ENCODE measurements at regions not wholly inside any gene's neighbourhood (a gene's known extent, or its start where the extent isn't known, plus 50 kb on each side); places are given as distances from the start of the nearest gene placed in this dataset.
"Not testable (repeated sequence)": the region's sequence is repeated elsewhere in the genome, so short reads cannot be mapped to it uniquely, and the experiment has no call there.

DNA sequence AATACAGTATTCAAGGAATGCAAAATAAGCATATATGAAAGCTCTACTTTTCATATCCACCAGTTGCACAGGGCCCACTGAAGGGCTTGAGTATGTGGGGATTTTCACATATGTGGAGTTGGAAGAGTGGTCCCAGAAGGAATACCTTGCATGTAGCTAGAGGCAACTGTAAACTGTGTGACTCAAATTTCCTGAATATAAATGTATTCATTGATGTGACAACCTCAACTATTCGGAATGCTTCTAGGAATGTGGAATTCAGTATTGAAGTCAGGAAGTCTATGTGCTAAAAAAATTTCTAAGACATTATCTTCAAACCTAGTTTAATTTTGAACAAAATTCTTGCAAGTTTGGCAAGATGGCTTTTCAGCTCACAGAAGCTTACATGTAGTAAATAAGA, 695.5 kb upstream of the SEMA3D start:
- peak; percentile 17 for DNase-seq

DNA sequence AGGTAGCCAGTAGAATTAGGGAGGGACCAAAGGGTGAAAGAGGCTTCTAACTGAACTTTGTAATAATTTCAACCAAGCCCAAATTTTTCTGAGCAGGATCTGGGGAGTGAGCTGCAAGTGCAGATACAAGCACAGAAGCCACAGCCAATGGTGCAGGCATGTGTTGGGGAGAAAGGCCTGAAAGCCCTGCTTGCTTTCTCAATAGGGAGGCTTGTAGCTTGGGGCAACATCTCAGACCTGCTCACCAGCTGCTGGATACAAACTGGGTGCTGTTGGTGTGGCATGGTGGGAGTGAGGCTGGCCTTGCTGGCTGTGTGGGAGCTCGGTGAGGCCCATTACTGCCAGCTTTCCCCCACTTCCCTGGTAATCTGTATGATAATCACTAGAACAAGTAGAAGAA, 688.5 kb upstream of the SEMA3D start:
- DNase-seq: no peak

DNA sequence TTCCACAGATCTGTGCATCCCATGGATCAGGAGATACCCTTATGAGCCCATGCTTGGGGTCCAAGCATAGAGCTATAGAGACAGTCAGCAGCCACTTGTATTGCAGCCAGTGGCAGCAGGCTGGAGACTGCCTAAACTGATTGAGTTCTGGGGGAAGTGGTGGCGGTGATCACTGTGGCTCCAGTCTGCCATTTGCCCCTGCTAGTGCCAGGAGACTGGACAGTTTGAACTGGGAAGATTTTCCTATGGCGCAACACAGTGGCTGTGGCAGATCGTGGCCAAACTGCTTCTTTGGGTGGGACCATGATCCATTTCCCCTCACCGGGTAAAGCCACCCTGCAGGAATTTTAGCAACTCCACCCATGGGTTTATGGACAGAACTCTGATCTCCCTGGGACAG, 679.7 kb upstream of the SEMA3D start:
- DNase-seq: no peak

DNA sequence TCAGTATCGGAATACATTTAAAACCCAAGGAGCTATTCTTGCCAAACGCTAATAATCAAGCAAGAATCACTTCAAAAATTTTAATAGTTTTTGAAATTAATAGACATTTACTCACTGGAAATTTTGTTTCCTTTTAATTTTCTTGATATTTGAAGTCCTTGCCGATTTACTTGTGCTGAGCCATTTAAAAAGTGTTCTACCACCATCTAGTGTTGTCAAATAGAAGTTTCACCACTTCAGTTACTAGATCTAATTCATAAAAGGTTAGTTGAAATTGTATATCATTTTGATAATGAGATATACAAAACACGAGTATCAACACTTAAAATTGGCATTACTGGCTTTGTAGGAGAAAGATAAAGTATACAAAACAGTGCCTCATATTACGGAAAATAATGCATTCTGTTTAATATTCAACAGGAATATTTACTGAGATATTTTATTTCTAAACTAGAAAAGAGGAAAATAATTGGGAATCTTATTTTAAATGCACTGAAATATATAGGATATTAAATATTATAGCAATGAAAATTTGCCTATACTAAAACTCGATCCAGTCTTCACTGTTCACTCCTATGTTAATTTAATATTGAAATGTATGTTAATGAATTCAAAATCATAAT, 664.8 kb upstream of the SEMA3D start:
- DNase-seq: peak; percentile 64

DNA sequence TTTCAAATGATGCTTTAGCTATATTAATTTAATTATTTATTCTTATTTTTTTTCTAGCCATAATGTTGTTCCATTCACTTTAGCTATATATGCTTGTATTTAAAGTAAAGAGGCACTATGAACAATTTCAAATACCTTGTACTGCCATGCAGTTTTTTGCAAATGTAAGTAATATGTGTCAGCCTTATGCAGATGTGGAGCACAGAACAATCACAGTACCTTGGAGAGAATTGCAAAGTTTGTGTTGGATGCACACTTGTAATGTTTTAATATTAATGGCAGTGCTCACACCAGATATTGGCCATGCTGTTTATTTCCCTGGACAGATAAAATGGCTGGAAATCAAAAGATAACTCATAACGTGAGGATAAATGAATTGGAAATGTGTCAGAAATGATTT, 663.5 kb upstream of the SEMA3D start:
- no peak for DNase-seq

DNA sequence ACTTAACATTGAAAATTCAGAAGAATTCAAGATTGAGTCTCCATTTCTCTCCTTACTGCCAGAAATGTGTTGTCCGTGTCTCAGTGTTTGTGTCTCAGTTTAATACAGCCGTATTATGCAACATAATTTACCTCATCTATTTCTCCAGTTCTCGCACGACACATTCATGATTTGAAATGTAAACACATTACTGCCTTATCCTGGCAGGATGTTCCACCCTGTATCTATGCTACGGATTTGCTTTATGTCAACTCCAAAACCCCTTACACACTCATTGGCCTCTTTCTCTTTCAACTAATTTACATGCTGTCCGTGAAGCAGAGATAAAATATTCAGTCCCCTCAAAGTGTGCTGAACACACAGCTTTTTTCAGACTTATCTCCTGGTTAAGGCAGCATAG, 653.7 kb upstream of the SEMA3D start:
- peak; percentile 3 for DNase-seq

DNA sequence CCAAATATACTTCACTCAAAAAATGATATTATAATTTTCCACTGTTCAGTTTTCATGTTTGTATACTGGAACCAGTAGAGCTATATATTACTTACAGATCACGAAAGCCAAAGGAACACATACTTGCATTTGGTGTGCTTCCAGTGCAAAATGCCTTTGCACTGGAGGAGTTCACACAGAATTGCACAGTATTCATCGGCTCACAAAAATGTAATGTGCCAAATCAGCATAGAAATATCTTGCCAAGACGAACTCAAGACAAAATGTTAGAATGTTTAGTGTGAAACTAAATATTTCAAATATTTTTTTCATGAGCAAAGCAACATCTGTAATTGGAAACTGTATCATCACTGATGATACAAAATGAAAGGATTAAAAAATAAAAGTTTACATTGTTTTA, 646.2 kb upstream of the SEMA3D start:
- DNase-seq: peak; percentile 88

DNA sequence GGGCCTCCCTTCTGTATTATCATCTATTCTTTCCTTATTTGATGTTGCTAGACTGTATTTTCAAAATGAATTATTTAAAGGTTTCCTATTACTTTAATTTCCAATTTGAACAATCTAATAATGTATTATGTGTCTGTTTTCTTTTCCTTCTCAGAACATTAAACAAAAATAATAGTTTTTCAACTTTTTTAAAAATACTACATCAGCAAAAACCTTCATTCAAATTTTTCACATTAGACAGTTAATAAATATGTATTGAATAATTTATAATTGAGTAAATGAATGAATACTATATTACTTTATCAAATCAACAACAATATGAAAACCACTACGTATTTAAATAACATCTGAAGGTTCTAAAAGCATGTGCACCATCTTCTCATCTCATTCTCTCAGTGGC, 644.1 kb upstream of the SEMA3D start:
- no peak for DNase-seq

DNA sequence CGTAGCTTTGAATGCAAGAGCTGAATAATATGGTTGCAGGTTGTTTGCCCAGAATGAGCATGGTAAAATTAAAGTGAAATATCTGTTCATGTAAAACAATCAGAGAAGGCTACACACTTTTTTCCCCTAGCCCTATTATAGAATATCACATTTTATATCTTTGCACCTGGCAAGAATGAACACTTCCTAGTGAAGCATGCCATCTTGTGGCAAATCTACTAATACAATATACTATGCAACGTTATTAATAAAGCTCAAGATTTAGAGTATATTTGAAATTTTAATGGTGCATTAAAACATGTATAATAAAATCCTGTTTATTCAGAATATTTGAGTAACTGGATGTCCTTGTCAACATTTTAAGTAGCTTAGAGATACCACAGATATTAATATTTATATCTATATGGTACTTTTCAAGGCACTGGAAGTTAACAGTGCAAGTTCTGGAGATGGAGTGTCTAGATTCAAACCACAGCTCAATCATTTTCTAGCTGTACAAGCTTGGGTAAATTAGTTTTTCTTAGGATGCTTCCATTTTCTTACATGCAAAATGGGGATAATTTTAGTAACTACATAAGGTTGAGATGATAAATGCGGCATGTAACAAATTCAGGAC, 643.1 kb upstream of the SEMA3D start:
- peak; percentile 43 for DNase-seq

DNA sequence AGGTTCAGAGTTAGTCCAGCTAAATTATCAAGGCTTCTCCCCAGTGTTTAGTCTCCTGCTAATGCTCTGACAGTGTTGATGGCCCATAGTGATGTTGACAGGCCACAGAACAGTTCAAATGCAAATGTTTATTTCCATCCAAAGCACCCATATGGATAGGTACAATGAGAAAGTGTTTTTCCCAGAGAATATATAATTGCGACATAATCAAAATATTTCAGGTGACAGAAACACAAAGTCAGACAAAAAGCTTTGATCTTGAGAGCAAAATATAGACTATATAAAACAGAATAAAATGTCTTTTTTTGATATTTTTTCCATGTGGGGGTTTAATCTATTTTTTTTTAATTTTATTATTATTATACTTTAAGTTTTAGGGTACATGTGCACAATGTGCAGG, 642.3 kb upstream of the SEMA3D start:
- no peak for DNase-seq

DNA sequence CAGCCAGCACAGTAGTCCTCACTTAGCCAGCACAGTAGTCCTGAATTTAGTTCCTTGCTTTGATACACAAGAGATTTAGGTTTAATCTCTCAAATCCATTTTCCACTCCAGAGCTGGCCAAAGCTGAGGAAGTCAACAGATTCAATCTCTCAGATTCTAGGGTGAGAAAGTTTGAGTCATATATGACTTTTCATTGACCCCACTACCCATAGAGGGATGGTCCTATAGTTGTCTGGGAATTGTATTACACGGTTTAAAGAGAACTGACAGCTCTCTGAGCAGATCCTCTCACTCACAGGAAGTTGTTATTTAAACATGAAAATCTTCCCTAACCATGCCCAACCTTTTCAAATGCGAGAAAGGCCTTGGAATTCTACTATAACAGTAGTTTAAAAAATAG, 641.8 kb upstream of the SEMA3D start:
- DNase-seq: peak; percentile 23

DNA sequence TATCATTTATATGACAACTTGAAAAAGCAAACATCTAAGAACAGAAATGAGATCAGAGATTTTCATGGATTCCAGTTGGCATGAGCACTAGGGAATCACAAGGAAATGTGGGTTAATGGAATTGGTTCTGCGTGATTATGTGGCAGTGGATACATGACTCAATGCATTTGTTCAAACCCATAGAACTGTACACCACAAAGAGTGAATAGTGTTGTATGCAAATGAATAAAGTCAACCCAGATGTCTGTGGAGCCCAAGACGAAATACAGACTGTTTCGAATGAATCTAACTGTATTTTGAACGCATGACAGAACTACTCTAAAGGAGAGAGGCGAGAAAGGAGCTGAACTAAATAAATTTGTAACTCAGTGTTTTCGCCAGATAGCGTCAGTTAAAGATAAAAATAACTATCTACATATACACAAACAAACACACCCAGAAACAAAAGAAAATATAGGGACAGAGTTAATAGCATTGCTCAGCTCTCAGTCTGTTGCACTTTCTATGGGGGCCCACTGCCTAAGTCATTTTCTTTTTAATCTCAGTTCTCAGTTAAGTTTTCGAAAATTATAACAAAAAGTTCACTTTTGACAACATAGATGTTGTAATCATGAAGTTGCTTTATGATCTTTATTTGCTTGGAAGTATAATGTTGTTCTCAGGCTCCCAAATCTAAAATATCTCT, 636.7 kb upstream of the SEMA3D start:
- peak; percentile 76 for DNase-seq

DNA sequence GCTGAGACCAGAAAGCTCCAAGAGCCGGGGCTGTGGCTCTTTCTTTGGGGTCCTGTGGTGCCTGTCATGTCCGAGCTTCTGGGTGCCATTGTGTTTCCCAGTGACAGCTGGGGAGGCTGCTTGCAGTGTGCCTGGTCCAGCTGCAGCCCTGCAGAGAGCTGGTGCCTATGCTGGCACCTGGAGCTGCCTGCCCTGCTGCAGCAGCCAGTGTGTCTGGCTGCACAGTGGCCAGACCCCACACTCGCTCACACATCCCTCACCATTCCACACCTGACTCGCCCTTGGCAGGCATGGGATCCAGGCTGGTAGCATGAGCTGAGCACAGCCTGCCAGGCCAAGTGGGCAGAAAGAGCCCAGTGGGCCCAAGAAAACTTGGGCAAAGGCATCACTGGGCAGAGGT, 635.1 kb upstream of the SEMA3D start:
- DNase-seq: no peak

DNA sequence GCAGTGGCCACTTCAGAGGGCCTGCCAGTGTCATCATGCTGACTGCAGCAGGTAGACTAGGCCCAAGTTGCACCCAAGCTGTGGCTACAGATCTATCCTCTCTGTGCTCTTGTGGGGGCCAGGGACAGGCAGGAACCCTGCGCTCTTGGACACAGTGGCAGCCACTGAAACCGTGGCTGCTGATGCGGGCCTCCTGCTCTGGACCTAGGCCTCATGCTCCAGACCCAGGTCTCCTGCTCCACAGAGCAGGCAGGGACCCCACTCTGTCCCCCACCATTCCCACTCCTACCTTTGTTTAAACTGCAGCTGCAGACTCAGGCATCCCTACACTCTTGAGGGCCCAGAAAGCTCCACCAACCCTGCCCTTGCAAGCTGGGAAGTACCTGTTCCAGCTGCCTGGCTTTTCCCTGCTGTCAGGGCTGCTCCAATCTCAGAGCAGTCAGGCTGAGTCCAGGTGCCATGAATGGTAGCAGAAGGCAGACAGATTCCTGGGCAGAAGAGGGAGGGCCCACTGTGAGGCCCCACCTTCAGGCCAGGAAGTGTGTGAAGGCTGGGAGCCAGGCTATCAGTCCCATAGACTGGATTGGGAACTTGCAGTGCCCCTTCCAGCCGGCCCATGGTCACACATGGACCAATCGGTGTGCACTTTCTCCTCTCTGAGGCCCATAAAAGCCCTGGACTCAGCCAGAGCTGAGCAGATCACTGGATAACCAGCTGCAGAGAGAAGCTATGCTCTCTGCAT, 634.0 kb upstream of the SEMA3D start:
- DNase-seq: no peak

DNA sequence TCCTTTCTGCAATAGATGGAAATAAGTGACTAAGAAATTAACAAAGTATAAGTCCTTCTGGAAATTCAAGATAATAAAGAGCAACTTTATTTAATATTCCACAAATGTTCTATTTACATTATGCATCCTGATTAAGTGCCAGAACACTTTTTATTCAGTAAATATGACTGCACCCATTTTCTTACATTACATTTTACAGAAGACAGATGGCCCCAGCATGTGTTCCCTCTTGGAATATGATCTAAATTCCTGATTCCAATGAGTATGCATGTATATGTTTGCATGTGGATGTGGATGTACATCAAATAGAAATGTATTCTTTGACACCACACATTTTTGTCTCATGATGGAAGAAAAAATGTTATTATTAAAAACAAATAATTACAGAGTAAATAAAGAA, 628.7 kb upstream of the SEMA3D start:
- DNase-seq: no peak

DNA sequence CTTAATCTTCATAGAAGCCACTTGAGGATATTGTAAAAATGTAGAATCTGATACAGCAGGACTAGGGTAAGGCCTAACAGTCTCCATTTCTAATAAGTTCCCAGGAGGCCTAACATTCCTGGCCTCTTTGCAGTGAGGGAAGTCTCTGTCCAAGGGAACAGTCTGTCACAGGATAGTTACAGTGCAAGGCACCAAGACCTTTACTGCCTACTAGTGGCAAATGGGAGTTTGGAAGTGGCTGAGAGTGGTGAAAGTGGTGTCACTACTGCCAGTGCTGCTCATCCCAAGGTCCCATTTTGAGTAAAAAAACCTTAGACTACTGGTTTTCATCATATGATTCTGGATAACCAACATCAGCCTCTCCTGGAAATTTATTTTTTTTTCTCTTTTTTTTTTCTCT, 619.5 kb upstream of the SEMA3D start:
- DNase-seq: no peak

DNA sequence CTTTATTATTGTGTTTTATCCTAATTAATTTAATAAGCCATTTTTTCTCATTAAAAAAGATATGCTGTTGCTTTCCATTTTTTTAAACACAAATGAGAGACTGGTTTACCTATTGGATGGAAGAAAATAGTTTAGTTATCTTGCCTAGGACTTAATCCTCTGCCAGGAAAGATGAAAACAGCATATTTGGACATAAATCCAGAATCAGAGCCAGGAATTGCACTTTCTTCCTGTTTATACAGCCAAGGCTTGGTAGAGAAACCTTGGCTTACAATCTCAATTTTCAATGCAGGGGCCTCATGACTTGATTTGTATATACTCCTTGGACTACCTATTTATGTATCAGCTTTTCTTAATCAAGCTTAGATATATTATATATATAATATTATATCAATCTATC, 618.8 kb upstream of the SEMA3D start:
- DNase-seq: no peak

DNA sequence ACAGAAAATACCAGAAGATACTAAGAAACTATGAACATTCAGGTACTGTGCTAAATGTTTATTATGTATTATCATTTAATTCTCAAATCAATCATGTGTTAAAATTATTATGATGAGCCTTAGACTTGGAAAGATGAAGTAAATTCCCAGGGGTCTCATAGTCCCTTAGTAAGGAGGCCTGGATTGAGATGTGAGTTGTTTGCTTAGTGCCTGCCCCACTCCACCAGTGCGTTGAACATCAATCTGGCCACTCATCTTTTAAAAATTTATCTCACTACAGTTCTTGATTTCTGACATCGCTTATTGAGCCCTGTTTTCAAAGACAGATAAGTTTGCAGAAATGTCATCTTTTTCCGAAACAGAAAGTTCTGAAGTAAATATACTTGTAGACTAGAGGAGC, 618.4 kb upstream of the SEMA3D start:
- DNase-seq: no peak

DNA sequence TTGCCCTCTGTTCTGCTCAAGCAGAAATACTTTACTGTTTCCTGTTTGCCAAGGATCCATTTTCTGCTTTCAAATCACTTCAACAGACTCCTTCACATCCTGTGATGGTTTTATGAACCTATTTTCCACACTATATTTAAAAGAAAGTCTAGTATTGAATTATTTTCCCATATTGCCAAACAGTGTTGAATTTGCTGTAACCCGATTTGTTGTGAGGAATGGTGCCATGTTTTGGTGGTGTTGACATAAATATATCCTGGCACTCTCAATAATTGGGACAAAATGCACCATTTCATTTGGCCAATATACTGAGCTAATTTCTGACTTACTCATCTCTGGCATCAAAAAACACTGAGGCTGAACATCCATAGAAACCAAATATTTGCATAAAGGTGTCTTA, 615.4 kb upstream of the SEMA3D start:
- no peak for DNase-seq

DNA sequence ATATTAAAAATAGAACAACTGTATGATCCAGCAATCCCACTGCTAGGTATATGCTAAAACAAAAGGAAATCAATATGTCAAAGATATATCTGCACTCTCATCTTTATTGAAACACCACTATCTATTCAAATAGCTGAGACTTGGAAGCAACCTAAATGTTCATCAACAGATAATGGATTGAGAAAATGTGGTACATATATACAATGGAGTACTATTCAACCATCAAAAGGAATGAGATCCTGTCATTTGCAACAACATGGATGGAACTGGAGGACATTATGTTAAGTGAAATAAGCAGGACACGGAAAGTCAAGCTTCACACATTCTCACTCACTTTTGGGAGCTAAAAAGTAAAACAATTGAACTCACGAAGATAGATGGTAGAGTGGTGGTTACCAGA, 610.1 kb upstream of the SEMA3D start:
- no peak for DNase-seq

DNA sequence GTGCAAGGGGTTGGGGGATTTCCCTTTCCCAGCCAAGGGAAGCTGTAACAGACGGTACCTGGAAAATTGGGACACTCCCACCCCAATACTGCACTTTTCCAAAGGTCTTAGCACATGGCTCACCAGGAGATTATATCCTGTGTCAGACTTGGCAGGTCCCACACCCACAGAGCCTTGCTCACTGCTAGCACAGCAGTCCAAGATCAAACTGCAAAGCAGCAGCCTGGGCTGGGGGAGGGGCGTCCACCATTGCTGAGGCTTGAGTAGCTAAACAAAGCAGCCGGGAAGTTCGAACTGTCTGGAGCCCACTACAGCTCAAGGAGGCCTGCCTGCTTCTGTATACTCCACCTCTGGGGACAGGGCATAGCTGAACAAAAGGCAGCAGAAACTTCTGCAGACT, 604.2 kb upstream of the SEMA3D start:
- not testable (repeated sequence) for DNase-seq

DNA sequence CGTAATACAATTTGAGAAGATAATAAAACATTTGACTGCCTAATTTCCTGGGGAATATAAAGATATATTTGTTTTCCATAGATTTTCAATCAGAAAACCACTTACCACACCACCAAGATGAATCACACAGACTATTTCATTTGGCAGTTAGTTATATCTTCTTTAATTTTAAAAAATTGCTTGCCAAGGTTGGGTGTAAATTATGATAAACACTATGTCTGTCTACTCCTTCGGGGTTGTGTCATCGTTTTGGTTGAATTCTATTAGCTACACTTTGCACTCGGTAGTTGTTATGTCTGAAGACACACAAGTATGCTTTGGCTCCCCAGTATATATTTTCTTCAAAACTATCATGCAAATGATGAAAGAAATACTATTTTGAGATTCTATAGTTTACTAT, 594.8 kb upstream of the SEMA3D start:
- DNase-seq: peak; percentile 68

DNA sequence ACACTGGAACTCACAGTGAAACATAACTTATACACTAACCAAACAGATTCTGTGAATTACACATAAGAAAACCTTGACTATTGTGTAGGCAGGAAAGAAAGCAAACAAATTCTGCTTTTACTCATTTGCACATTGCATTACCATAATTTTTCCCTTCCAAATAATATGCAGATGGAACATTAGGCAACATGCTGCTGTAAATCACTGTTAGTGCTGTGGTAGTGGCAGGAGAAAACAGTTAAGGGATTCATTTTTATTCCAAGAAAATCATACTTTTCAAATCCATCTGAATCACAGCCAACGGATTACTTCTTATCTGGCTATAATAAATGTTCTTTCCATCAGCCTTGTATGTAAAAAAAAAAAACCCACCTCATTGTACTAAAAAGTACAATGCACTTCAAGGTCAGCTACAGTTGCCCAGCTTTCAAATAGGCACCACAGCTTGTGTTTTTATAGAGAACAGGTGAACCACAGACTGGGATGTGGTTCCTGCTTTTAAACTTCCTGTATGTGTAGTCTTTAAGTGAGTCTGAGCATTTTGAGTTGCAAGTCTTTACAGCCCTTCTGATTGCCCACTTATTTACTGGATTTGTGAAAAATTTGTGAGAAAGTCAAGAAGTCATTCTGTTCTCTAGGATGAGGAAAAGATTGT, 590.0 kb upstream of the SEMA3D start:
- peak; percentile 78 for DNase-seq
